Spinal cord (tissue), 9 donors: ENCODE measurements at regions not wholly inside any gene's neighbourhood (a gene's known extent, or its start where the extent isn't known, plus 50 kb on each side); places are given as distances from the start of the nearest gene placed in this dataset.

Experiments used
- DNase-seq, 6 donors: peaks; one replicate each; pipeline versions ENCODE4 v3.0.0 to v3.0.0-alpha.2; 2013 to 2015; ENCODE audit warnings: low spot score in 6 of 6, low read depth in 4 of 6
- H3K27ac ChIP-seq: one replicate; pipeline ENCODE4 v1.5.1; 2013; ENCODE audit warnings: low read depth, low read length, control low read depth
- H3K27me3 ChIP-seq: one replicate; pipeline ENCODE4 v1.6.1; 2013; ENCODE audit warnings: low read length; ENCODE audit not compliant: control insufficient read depth, insufficient read depth
- H3K36me3 ChIP-seq: one replicate; pipeline ENCODE4 v1.6.1; 2013; ENCODE audit warnings: low read length; ENCODE audit not compliant: control insufficient read depth, insufficient read depth
- H3K4me1 ChIP-seq: one replicate; pipeline ENCODE4 v1.6.1; 2013; ENCODE audit warnings: low read length; ENCODE audit not compliant: control insufficient read depth, insufficient read depth
- H3K4me3 ChIP-seq: one replicate; pipeline ENCODE4 v1.5.1; 2013; ENCODE audit warnings: low read depth, low read length, control low read depth
- H3K9me3 ChIP-seq: one replicate; pipeline ENCODE4 v1.6.1; 2013; ENCODE audit warnings: low read length; ENCODE audit not compliant: control insufficient read depth, insufficient read depth
- WGBS: methylation state at CpG from one replicate; pipeline ENCODE4 v1.1.5; 2013; ENCODE audit warnings: missing lambda C conversion rate; ENCODE audit not compliant: insufficient coverage; 5-methylcytosine and 5-hydroxymethylcytosine counted together
- donor health status: healthy.

- no peak overlapping the region for H3K4me3 ChIP-seq
- H3K4me1 ChIP-seq, result no peaks in the 10 kb centered on the region
- no peaks in the 10 kb centered on the region for H3K36me3 ChIP-seq
- no peaks in the 10 kb centered on the region for H3K9me3 ChIP-seq
- no peak overlapping the region for H3K27ac ChIP-seq
- no CpG with 5 or more reads among the region's 3 CpGs for WGBS
- H3K27me3 ChIP-seq, result no peaks in the 10 kb centered on the region
- DNase-seq, result peak in 1 of 6 donors; percentile 55
Measured at GRCh38 chr3:152516216-152516615, 247.5 kb downstream of the MBNL1 start.

- no CpG with 5 or more reads among the region's 2 CpGs for WGBS
- no peaks in the 10 kb centered on the region for H3K36me3 ChIP-seq
- no peaks in the 10 kb centered on the region for H3K27me3 ChIP-seq
- H3K9me3 ChIP-seq, result no peaks in the 10 kb centered on the region
- H3K4me1 ChIP-seq, result no peaks in the 10 kb centered on the region
- no peak for DNase-seq
- no peak overlapping the region for H3K4me3 ChIP-seq
- no peak overlapping the region for H3K27ac ChIP-seq
Measured at GRCh38 chr3:152517502-152517901, 248.8 kb downstream of the MBNL1 start.

GRCh38 chr3:152518346-152518745, 249.6 kb downstream of the MBNL1 start:
- Histone ChIP-seq H3K27me3 (no peaks in the 10 kb centered on the region), H3K4me3 (no peak overlapping the region), H3K9me3 (no peaks in the 10 kb centered on the region), H3K4me1 (no peaks in the 10 kb centered on the region), H3K27ac (no peak overlapping the region), H3K36me3 (no peaks in the 10 kb centered on the region)
- WGBS, result no CpG with 5 or more reads among the region's 2 CpGs
- DNase-seq, result no peak

GRCh38 chr3:152519376-152519775, 250.6 kb downstream of the MBNL1 start:
- H3K27ac ChIP-seq, result no peak overlapping the region
- no peaks in the 10 kb centered on the region for H3K4me1 ChIP-seq
- no peaks in the 10 kb centered on the region for H3K27me3 ChIP-seq
- DNase-seq, result no peak
- no peaks in the 10 kb centered on the region for H3K9me3 ChIP-seq
- H3K36me3 ChIP-seq, result no peaks in the 10 kb centered on the region
- H3K4me3 ChIP-seq, result no peak overlapping the region

GRCh38 chr3:152522036-152522435, 253.3 kb downstream of the MBNL1 start:
- no peak for DNase-seq
- Histone ChIP-seq H3K27me3 (no peaks in the 10 kb centered on the region), H3K36me3 (no peaks in the 10 kb centered on the region), H3K27ac (no peak overlapping the region), H3K9me3 (no peaks in the 10 kb centered on the region), H3K4me3 (no peak overlapping the region), H3K4me1 (no peaks in the 10 kb centered on the region)
- no CpG with 5 or more reads among the region's 1 CpG for WGBS

- no peak overlapping the region for H3K27ac ChIP-seq
- WGBS, result no CpG with 5 or more reads among the region's 3 CpGs
- DNase-seq, result peak; percentile 7 to 90 (median 51)
- H3K4me1 ChIP-seq, result no peaks in the 10 kb centered on the region
- H3K36me3 ChIP-seq, result no peaks in the 10 kb centered on the region
- no peaks in the 10 kb centered on the region for H3K9me3 ChIP-seq
- no peaks in the 10 kb centered on the region for H3K27me3 ChIP-seq
- H3K4me3 ChIP-seq, result no peak overlapping the region
Measured at GRCh38 chr3:152524198-152525140, 255.7 kb downstream of the MBNL1 start.

- Histone ChIP-seq H3K36me3 (no peaks in the 10 kb centered on the region), H3K27ac (no peak overlapping the region), H3K9me3 (peaks cover 4% of the 10 kb centered on the region), H3K27me3 (no peaks in the 10 kb centered on the region), H3K4me3 (no peak overlapping the region), H3K4me1 (no peaks in the 10 kb centered on the region)
- no peak for DNase-seq
Measured at GRCh38 chr3:152531717-152532116, 263.0 kb downstream of the MBNL1 start.

- Histone ChIP-seq H3K9me3 (peaks cover 3% of the 10 kb centered on the region), H3K4me1 (no peaks in the 10 kb centered on the region), H3K27ac (no peak overlapping the region), H3K36me3 (no peaks in the 10 kb centered on the region), H3K4me3 (no peak overlapping the region), H3K27me3 (no peaks in the 10 kb centered on the region)
- WGBS, result no CpG with 5 or more reads among the region's 1 CpG
- DNase-seq, result peak in 1 of 6 donors; percentile 5
Measured at GRCh38 chr3:152538518-152538917, 269.8 kb downstream of the MBNL1 start.

- Histone ChIP-seq H3K9me3 (peaks cover 3% of the 10 kb centered on the region), H3K4me3 (no peak overlapping the region), H3K27me3 (no peaks in the 10 kb centered on the region), H3K36me3 (no peaks in the 10 kb centered on the region), H3K27ac (no peak overlapping the region), H3K4me1 (no peaks in the 10 kb centered on the region)
- DNase-seq, result no peak
- 100% methylated on average over 2 of the region's 2 CpGs for WGBS
Measured at GRCh38 chr3:152539191-152539764, 270.5 kb downstream of the MBNL1 start.

- no peaks in the 10 kb centered on the region for H3K36me3 ChIP-seq
- H3K9me3 ChIP-seq, result no peaks in the 10 kb centered on the region
- no peak overlapping the region for H3K27ac ChIP-seq
- no peak for DNase-seq
- H3K27me3 ChIP-seq, result no peaks in the 10 kb centered on the region
- no peak overlapping the region for H3K4me3 ChIP-seq
- H3K4me1 ChIP-seq, result no peaks in the 10 kb centered on the region
Measured at GRCh38 chr3:152540120-152540519, 271.4 kb downstream of the MBNL1 start.
